Sigmoid colon (tissue), 4 donors: ENCODE measurements at regions not wholly inside any gene's neighbourhood (a gene's known extent, or its start where the extent isn't known, plus 50 kb on each side); places are given as distances from the start of the nearest gene placed in this dataset.

Experiments used
- EP300 ChIP-seq, 4 donors: sonication (generic); formaldehyde crosslinking; IDR thresholded peaks; one replicate each; pipeline ENCODE4 v1.6.1; 2017; ENCODE audit warnings: antibody characterized with exemption in 4 of 4
- POLR2A ChIP-seq, 2 donors: fragments of 450-650 bp; IDR thresholded peaks; one replicate each; pipeline ENCODE4 v1.6.1; 2016; ENCODE audit warnings: antibody characterized with exemption in 2 of 2, mild to moderate bottlenecking in 2 of 2, moderate library complexity in 2 of 2
- POLR2AphosphoS5 ChIP-seq, 4 donors: sonication (generic); formaldehyde crosslinking; IDR thresholded peaks; one replicate each; pipeline ENCODE4 v1.6.1; 2017; ENCODE audit warnings: antibody characterized with exemption in 4 of 4
- TF ChIP-seq, protein P1 (sequence below), 4 experiments: fragments of 450-650 bp in 3 of 4; fragments of 200-600 bp in 1 of 4; IDR thresholded peaks; one replicate each; pipeline ENCODE4 v1.5.1; 2016 to 2019; ENCODE audit warnings: antibody characterized with exemption in 4 of 4, mild to moderate bottlenecking in 3 of 4, moderate library complexity in 2 of 4

DNA sequence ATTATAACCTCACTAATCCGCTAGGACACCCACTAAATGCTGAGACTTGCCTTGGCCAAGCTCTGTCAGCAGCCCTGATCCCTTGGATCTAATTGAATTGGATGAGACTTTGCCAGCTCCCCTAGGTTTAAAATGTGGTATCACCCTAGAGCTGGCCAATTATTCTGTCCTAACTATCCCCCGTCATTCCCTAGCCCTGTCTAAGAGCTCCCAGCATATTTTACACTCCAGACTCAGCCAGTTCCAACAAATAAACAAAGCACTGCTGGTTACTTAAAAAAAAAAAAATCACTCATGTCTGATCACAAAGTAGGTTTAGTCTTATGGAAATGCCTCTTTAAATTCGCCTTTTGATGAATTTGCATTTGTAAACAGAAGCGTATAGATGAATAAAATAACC lies 147.9 kb upstream of the EGR2 start:
- TF ChIP-seq, protein P1, sequence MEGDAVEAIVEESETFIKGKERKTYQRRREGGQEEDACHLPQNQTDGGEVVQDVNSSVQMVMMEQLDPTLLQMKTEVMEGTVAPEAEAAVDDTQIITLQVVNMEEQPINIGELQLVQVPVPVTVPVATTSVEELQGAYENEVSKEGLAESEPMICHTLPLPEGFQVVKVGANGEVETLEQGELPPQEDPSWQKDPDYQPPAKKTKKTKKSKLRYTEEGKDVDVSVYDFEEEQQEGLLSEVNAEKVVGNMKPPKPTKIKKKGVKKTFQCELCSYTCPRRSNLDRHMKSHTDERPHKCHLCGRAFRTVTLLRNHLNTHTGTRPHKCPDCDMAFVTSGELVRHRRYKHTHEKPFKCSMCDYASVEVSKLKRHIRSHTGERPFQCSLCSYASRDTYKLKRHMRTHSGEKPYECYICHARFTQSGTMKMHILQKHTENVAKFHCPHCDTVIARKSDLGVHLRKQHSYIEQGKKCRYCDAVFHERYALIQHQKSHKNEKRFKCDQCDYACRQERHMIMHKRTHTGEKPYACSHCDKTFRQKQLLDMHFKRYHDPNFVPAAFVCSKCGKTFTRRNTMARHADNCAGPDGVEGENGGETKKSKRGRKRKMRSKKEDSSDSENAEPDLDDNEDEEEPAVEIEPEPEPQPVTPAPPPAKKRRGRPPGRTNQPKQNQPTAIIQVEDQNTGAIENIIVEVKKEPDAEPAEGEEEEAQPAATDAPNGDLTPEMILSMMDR (IDR thresholded peaks at IDR 0.05), result no peak
- no peak for TF ChIP-seq POLR2A (IDR thresholded peaks at IDR 0.05)
- TF ChIP-seq EP300 (IDR thresholded peaks at IDR 0.05), result no peak
- no peak for TF ChIP-seq POLR2AphosphoS5 (IDR thresholded peaks at IDR 0.05)
